UCSD-AML1 (cell line): ENCODE measurements at regions not wholly inside any gene's neighbourhood (a gene's known extent, or its start where the extent isn't known, plus 50 kb on each side); places are given as distances from the start of the nearest gene placed in this dataset.
"Not testable (repeated sequence)": the region's sequence is repeated elsewhere in the genome, so short reads cannot be mapped to it uniquely, and the experiment has no call there.

ENCODE experiments used
- DNase-seq: peaks from one replicate; lab custom pipeline; 2025; ENCODE audit not compliant: unreplicated experiment; lab: John Stamatoyannopoulos, UW

DNA sequence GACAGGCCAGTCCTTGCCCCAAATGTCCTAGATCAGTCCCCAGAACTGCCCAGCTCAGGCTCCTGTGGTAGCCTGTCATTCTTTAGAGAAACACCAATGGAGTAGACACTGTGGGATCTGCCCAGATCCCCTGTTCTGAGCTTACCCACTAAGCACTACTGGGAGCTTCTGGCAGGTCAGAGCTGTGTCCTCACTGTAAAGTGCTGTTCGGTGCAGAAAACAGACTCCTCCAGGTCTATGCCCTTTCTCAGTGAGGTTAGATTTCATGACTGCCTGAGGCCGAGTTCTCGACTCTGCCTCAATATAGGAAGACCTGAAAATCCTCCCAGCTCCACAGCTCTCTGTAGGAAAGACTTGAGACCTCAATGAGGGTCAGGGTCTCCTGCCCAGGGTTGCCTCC is 67.5 kb upstream of the IGLL5 start:
- DNase-seq: no peak

GRCh38 chr22:22820626-22821025 is 67.0 kb upstream of the IGLL5 start:
- no peak for DNase-seq

DNA sequence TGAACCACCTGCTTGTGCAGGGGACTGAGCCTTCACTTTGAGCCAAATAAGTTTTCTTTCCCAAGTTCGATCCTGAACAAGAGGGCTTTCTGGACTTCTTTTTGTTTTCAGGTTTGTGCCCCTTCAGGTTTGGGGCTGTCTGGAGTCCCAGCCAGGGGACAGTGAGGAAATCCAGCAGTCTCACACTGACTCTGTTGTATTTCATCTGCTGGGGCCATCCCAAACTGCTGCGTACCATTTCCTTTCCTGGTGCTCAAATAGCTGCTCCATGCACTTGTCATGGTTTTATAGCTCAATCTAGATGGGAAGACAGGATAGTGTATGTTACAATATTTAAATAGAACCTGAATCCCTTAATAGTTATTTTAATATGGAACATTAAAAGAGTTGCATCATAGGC is 66.3 kb upstream of the IGLL5 start:
- DNase-seq: no peak

GRCh38 chr22:22822106-22822505 is 65.5 kb upstream of the IGLL5 start:
- no peak for DNase-seq

- DNase-seq: not testable (repeated sequence)
Observed at GRCh38 chr22:22822553-22822952, 65.1 kb upstream of the IGLL5 start.

GRCh38 chr22:22823131-22823810 is 64.3 kb upstream of the IGLL5 start:
- peak; percentile 41 for DNase-seq

- DNase-seq: no peak
Observed at GRCh38 chr22:22824340-22825212, 63.0 kb upstream of the IGLL5 start.

DNA sequence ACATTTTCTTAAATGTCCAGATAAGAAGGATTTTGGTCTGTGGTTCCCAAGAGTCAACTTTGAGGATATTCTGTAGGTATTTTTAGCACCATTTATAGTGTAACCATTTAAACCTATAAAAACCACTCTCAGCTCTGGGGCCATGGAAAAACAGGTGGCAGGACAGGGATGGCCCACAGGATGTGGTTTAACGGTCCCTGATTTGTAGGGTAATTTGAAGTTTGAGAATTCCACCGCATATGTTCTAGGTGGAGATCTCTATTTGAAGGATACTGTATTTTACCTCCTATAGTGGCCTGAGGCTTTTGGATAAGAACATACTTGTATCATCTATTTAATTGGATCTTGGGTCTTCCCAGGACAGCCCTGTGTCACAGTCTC is 62.4 kb upstream of the IGLL5 start:
- DNase-seq: no peak

GRCh38 chr22:22827187-22827939 is 60.3 kb upstream of the IGLL5 start:
- no peak for DNase-seq

DNA sequence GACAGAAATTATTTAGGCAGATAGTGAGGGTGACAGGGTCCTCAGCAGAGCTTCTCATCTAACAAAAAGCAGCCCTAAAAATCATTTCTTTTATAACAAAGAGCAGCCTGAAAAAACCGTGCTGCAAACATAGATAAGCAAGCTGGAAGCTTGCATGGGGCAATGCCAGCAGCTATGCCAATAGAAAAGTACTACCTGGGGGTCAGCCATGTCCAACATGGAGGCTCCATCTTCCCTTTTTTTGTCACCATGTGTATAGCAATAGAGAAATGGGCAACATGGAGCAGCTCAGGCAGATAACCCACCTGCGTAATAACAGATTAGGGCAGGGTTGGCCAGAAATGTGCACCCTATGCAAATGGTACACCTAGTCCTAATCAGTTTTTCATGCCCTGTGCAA is 57.4 kb upstream of the IGLL5 start:
- no peak for DNase-seq

DNA sequence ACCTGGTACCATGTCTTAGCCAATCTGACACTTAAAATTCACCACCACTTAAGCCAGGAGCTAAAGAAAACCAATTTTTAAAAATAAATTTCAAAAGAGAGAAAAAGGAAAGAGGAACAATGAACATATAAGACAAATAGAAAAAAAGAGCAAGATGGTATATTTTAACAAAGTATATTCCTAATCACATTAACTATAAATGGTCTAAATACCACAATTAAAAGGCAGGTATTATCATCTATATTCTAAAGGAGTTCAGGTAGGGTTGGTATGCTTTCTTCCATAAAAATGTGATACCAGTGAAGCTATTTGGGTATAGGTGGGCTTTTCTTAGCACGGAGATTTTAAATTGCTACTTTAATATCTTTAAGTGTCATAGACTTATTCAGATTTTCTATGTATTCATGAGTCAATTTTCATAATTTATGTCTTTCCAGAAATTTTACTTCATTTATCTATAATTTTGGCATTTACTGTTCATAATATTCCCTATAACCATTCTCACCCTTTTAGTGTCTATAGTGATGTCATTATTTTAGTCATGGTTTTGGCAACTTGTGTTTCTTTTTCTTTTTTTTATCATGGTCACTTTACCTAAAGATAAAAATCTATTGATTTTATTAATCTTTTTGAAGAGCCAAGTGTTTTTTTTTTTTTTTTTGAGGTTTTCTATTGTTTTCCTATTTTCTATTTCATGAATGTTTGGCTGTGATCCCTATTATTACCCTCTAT is 56.5 kb upstream of the IGLL5 start:
- DNase-seq: no peak

DNA sequence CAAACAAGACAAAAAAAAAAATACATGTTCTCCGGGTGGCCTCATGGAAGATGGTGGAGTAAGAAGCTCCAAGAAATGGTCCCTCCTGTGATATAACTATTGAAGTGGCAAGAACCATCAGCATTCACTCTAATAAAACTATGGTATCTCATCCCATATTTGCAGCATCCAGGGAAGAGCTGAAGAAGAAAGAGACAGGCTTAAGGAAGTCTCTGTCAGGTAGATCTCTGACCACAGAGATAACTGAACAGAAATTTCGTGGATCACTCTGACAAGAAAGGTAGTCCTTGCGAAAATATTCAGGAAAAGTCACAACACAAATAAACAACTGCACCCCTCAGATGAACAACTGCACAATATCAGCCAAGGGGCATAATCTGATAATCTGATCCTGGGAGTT is 54.6 kb upstream of the IGLL5 start:
- DNase-seq: no peak

GRCh38 chr22:22833488-22833887 is 54.1 kb upstream of the IGLL5 start:
- no peak for DNase-seq

DNA sequence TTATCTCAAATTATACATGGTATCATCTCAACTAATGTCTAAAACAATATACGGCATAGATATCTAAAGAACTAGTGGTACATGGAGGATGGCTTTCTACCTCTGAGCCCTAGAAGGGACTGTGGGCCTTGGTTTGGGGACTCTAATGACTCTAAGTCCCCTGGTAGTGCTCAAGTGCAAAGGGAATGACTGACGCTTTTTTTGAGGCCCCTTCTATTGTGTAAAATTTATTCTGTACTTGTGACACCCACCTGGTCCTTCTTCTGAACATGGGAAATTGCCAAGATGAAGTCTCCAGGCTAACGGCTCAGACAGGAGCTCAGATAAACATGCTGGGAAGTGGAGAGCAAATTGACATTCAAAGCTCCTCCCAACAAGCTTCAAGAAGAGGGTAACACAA is 53.4 kb upstream of the IGLL5 start:
- no peak for DNase-seq

DNA sequence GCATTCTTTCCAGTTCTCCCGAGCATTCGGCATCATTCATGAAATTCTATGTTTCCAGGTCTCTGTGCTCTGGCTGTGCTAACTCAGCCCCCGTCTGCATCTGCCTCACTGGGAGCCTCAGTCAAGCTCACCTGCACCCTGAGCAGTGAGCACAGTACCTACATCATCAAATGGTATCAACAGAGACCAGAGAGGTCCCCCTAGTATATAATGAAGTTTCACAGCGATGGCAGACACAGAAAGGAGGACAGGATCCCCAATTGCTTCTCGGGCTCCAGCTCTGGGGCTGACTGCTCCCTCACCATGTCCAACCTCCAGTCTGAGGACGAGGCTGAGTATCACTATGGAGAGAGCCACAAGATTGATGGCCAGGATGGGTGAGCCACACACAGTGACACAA is 52.8 kb upstream of the IGLL5 start:
- DNase-seq: no peak

DNA sequence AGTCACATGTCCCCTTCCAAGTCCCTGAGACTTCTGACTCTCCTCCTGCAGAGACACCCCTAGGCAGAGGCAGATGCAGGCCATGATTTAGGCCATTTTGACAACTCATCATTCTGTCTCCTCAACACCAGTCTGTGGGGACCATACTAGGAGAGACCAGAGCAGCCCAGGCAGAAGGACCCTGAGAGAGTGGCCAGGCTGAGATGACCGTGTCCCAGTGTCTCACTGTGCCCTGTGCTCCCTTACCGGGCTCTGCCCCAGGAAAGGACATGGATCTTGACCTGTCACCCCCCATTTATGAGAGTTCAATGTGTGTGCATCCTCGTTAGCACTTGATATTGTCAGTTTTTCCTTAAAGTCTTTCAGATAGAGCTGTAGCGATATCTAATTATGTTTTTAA is 52.4 kb upstream of the IGLL5 start:
- no peak for DNase-seq

DNA sequence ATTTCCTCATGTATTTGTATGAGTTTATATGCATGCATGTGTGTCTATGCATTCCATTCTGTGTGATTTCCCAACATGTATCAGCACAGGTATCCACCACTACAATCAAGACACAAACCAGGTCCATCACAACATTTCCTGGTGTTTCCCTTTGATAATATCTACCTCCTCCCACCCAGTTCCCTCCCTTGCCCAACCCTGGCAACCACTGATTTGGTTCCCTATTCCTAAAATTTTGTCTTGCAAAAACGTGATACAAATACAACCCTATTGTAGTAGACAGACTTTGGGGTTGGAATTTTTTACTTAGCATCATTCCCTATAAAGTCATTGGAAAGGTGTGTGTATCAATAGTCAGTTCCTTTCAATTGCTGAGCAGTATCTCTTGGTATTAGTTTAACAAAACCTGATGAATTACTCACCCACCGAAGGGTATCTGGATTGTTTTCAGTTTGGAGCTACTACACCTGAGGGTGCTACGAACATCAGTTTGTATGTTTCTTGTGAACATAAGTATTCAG is 51.8 kb upstream of the IGLL5 start:
- no peak for DNase-seq

DNA sequence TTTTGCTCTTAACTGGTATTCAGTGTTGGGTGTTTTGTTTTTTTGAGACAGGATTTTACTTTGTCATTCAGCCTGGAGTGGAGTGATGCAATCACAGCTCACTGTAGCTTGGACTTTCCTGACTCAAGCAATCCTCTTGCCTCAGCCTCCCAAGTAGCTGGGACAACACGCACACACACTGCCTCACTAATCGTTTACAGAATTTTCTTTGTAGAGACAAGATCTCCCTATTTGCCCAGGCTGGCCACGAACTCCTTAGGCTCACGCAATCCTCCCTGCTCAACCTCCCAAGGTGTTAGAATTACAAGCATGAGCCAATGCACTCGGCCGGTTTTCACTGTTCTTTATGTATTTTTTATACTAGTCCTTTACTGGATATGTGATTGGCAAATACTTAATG is 51.0 kb upstream of the IGLL5 start:
- DNase-seq: no peak
